ENCODE measurements at regions not wholly inside any gene's neighbourhood (a gene's known extent, or its start where the extent isn't known, plus 50 kb on each side); places are given as distances from the start of the nearest gene placed in this dataset.
"Not testable (repeated sequence)": the region's sequence is repeated elsewhere in the genome, so short reads cannot be mapped to it uniquely, and the experiment has no call there.

- no peak for DNase-seq (ENCODE audit: low read depth)
Observed at GRCh38 chr4:79663141-79663540, 255.1 kb upstream of the GK2 start.

- no peak for DNase-seq (ENCODE audit: low read depth)
Observed at GRCh38 chr4:79662651-79663050, 254.6 kb upstream of the GK2 start.

GRCh38 chr4:79661196-79661595 is 253.2 kb upstream of the GK2 start:
- no peak for DNase-seq (ENCODE audit: low read depth)

GRCh38 chr4:79659308-79659870 is 251.4 kb upstream of the GK2 start:
- not testable (repeated sequence) for DNase-seq (ENCODE audit: low read depth)

- DNase-seq (ENCODE audit: low read depth) = no peak
Observed at GRCh38 chr4:79657379-79657778, 249.4 kb upstream of the GK2 start.

GRCh38 chr4:79653871-79654270 is 245.8 kb upstream of the GK2 start:
- DNase-seq (ENCODE audit: low read depth) = no peak

- no peak for DNase-seq (ENCODE audit: low read depth)
Observed at GRCh38 chr4:79652738-79653137, 244.7 kb upstream of the GK2 start.

- DNase-seq (ENCODE audit: low read depth) = peak; percentile 6
Observed at GRCh38 chr4:79652232-79652631, 244.2 kb upstream of the GK2 start.

- DNase-seq (ENCODE audit: low read depth) = no peak
Observed at GRCh38 chr4:79651456-79651855, 243.4 kb upstream of the GK2 start.

GRCh38 chr4:79650794-79651431 is 242.9 kb upstream of the GK2 start:
- peak; percentile 66 for DNase-seq (ENCODE audit: low read depth)

GRCh38 chr4:79650217-79650616 is 242.2 kb upstream of the GK2 start:
- peak; percentile 3 for DNase-seq (ENCODE audit: low read depth)

GRCh38 chr4:79645942-79646341 is 237.9 kb upstream of the GK2 start:
- DNase-seq (ENCODE audit: low read depth) = no peak

- DNase-seq (ENCODE audit: low read depth) = no peak
Observed at GRCh38 chr4:79638735-79639134, 230.7 kb upstream of the GK2 start.

GRCh38 chr4:79636991-79637390 is 229.0 kb upstream of the GK2 start:
- DNase-seq (ENCODE audit: low read depth) = no peak

GRCh38 chr4:79634111-79634510 is 226.1 kb upstream of the GK2 start:
- no peak for DNase-seq (ENCODE audit: low read depth)

- DNase-seq (ENCODE audit: low read depth) = no peak
Observed at GRCh38 chr4:79632114-79632513, 224.1 kb upstream of the GK2 start.

- DNase-seq (ENCODE audit: low read depth) = no peak
Observed at GRCh38 chr4:79626611-79627010, 218.6 kb upstream of the GK2 start.

GRCh38 chr4:79626101-79626500 is 218.1 kb upstream of the GK2 start:
- DNase-seq (ENCODE audit: low read depth) = no peak

- DNase-seq (ENCODE audit: low read depth) = no peak
Observed at GRCh38 chr4:79625361-79625760, 217.3 kb upstream of the GK2 start.

- DNase-seq (ENCODE audit: low read depth) = no peak
Observed at GRCh38 chr4:79623021-79623870, 215.2 kb upstream of the GK2 start.

GRCh38 chr4:79621061-79621460 is 213.0 kb upstream of the GK2 start:
- no peak for DNase-seq (ENCODE audit: low read depth)

- no peak for DNase-seq (ENCODE audit: low read depth)
Observed at GRCh38 chr4:79620617-79621016, 212.6 kb upstream of the GK2 start.
